Liver (tissue), 8 donors: ENCODE measurements at regions not wholly inside any gene's neighbourhood (a gene's known extent, or its start where the extent isn't known, plus 50 kb on each side); places are given as distances from the start of the nearest gene placed in this dataset.

Experiments
- DNase-seq: peaks from one replicate; pipeline ENCODE4 v3.0.0-alpha.2; 2017; ENCODE audit warnings: low spot score
- H3K27ac ChIP-seq, 2 donors: one replicate each; pipeline ENCODE4 v1.7.0; 2013; ENCODE audit warnings: inconsistent platforms in 2 of 2, low read length in 2 of 2, control low read depth in 1 of 2, low read depth in 1 of 2, mild to moderate bottlenecking in 1 of 2
- H3K27me3 ChIP-seq, 4 donors: one replicate each; pipeline versions ENCODE4 v1.6.1 to v1.7.0; 2013; ENCODE audit warnings: low read length in 3 of 4, inconsistent platforms in 1 of 4, mild to moderate bottlenecking in 1 of 4, moderate library complexity in 1 of 4; ENCODE audit not compliant: control insufficient read depth in 4 of 4, insufficient read depth in 4 of 4
- H3K36me3 ChIP-seq, 4 donors: one replicate each; pipeline versions ENCODE4 v1.6.1 to v1.7.0; 2013; ENCODE audit warnings: low read length in 3 of 4, mild to moderate bottlenecking in 3 of 4, low read depth in 1 of 4, moderate library complexity in 1 of 4; ENCODE audit not compliant: control insufficient read depth in 4 of 4, insufficient read depth in 3 of 4
- H3K4me1 ChIP-seq, 4 donors: one replicate each; pipeline versions ENCODE4 v1.6.1 to v1.7.0; 2013; ENCODE audit warnings: low read length in 3 of 4, mild to moderate bottlenecking in 3 of 4, moderate library complexity in 1 of 4; ENCODE audit not compliant: control insufficient read depth in 4 of 4, insufficient read depth in 4 of 4
- H3K4me3 ChIP-seq, 3 donors: one replicate each; pipeline versions ENCODE4 v1.6.1 to v1.7.0; 2013; ENCODE audit warnings: low read length in 3 of 3, control low read depth in 1 of 3, low read depth in 1 of 3, mild to moderate bottlenecking in 1 of 3
- H3K9ac ChIP-seq, 2 donors: one replicate each; pipeline ENCODE4 v1.7.0; 2013; ENCODE audit warnings: low read length in 2 of 2, mild to moderate bottlenecking in 2 of 2, moderate library complexity in 2 of 2, control low read depth in 1 of 2, low read depth in 1 of 2
- H3K9me3 ChIP-seq, 4 donors: one replicate each; pipeline versions ENCODE4 v1.6.1 to v1.7.0; 2013; ENCODE audit warnings: low read length in 3 of 4; ENCODE audit not compliant: control insufficient read depth in 4 of 4
- ATF3 ChIP-seq: IDR thresholded peaks from 2 replicates; pipeline ENCODE4 v1.6.1; 2016; ENCODE audit warnings: antibody characterized with exemption
- CTCF ChIP-seq: fragments of 150-350 bp; IDR thresholded peaks from 2 replicates; pipeline ENCODE4 v1.5.1; 2017; ENCODE audit warnings: improper control_type of control experiment, low read depth, low read length; ENCODE audit not compliant: missing input control
- EGR1 ChIP-seq, 2 donors: IDR thresholded peaks; 2 replicates each; pipeline ENCODE4 v1.6.1; 2016 to 2018; ENCODE audit warnings: antibody characterized with exemption in 2 of 2, low read depth in 2 of 2
- FOXA1 ChIP-seq: IDR thresholded peaks from 2 replicates; pipeline ENCODE4 v1.6.1; 2016; ENCODE audit warnings: antibody characterized with exemption
- FOXA2 ChIP-seq: IDR thresholded peaks from 2 replicates; pipeline ENCODE4 v1.6.1; 2016; ENCODE audit warnings: antibody characterized with exemption
- GABPA ChIP-seq, 2 donors: IDR thresholded peaks in 1 of 2; conservative IDR thresholded peaks in 1 of 2; 2 replicates each; pipeline ENCODE4 v1.6.1; 2016; ENCODE audit warnings: antibody characterized with exemption in 2 of 2, mild to moderate bottlenecking in 1 of 2, moderate library complexity in 1 of 2
- HNF4A ChIP-seq, 2 donors: conservative IDR thresholded peaks; 2 replicates each; pipeline ENCODE4 v1.6.1; 2016; ENCODE audit warnings: antibody characterized with exemption in 2 of 2, mild to moderate bottlenecking in 2 of 2
- HNF4G ChIP-seq: IDR thresholded peaks from 2 replicates; pipeline ENCODE4 v1.6.1; 2016; ENCODE audit warnings: antibody characterized with exemption
- JUND ChIP-seq, 2 donors: IDR thresholded peaks; 2 replicates each; pipeline ENCODE4 v1.6.1; 2016; ENCODE audit warnings: antibody characterized with exemption in 2 of 2
- MAX ChIP-seq: IDR thresholded peaks from 2 replicates; pipeline ENCODE4 v1.6.1; 2016; ENCODE audit warnings: antibody characterized with exemption
- NR2F2 ChIP-seq: IDR thresholded peaks from 2 replicates; pipeline ENCODE4 v1.6.1; 2016; ENCODE audit warnings: antibody characterized with exemption
- RAD21 ChIP-seq, 2 donors: IDR thresholded peaks; 2 replicates each; pipeline ENCODE4 v1.6.1; 2016; ENCODE audit warnings: antibody characterized with exemption in 2 of 2, mild to moderate bottlenecking in 2 of 2
- REST ChIP-seq: IDR thresholded peaks from 2 replicates; pipeline ENCODE4 v1.6.1; 2016; ENCODE audit warnings: antibody characterized with exemption, mild to moderate bottlenecking
- RXRA ChIP-seq, 2 donors: IDR thresholded peaks; 2 replicates each; pipeline ENCODE4 v1.6.1; 2017 to 2018; ENCODE audit warnings: antibody characterized with exemption in 2 of 2, mild to moderate bottlenecking in 1 of 2
- SP1 ChIP-seq: IDR thresholded peaks from 2 replicates; pipeline ENCODE4 v1.6.1; 2018; ENCODE audit warnings: antibody characterized with exemption, mild to moderate bottlenecking
- TAF1 ChIP-seq: conservative IDR thresholded peaks from 2 replicates; pipeline ENCODE4 v1.6.1; 2016; ENCODE audit warnings: antibody characterized with exemption, mild to moderate bottlenecking
- YY1 ChIP-seq: IDR thresholded peaks from 2 replicates; pipeline ENCODE4 v1.6.1; 2016; ENCODE audit warnings: antibody characterized with exemption, mild to moderate bottlenecking
- ZBTB33 ChIP-seq: IDR thresholded peaks from 2 replicates; pipeline ENCODE4 v1.6.1; 2016; ENCODE audit warnings: antibody characterized with exemption
- WGBS: extraction: QIAGEN DNeasy Blood & Tissue Kit; methylation state at CpG from one replicate; pipeline ENCODE4 v1.1.7; 2013; 5-methylcytosine and 5-hydroxymethylcytosine counted together
- donor health status: healthy.
- donor health status: healthy.
- donor health status: healthy.
- donor health status: healthy.
- donor health status: healthy.

GRCh38 chr4:135605076-135605475, 1403.5 kb upstream of the PABPC4L start:
- H3K9me3 ChIP-seq, result peaks cover 0 to 6% (median 2%) of the 10 kb centered on the region in 4 donors

GRCh38 chr4:135604531-135604930, 1402.9 kb upstream of the PABPC4L start:
- Histone ChIP-seq H3K9ac (no peak overlapping the region), H3K27ac (no peak overlapping the region), H3K36me3 (no peaks in the 10 kb centered on the region), H3K4me3 (no peak overlapping the region), H3K27me3 (no peaks in the 10 kb centered on the region), H3K9me3 (peaks cover 0 to 6% (median 2%) of the 10 kb centered on the region in 4 donors), H3K4me1 (no peaks in the 10 kb centered on the region)
- no peak for TF ChIP-seq EGR1 (IDR thresholded peaks at IDR 0.05; ENCODE audit: low read depth in 2 of 2)
- no peak for TF ChIP-seq NR2F2
- TF ChIP-seq GABPA (IDR thresholded peaks at IDR 0.05 in 1 of 2, conservative IDR thresholded peaks at IDR 0.05 in 1 of 2), result no peak
- 68% methylated on average over 1 of the region's 1 CpG for WGBS
- no peak for DNase-seq

More at GRCh38 chr4:135605076-135605475, 1403.5 kb upstream of the PABPC4L start:
- WGBS, result 10% methylated on average over 1 of the region's 1 CpG
- Histone ChIP-seq H3K9ac (no peak overlapping the region), H3K4me3 (no peak overlapping the region), H3K27me3 (no peaks in the 10 kb centered on the region), H3K36me3 (no peaks in the 10 kb centered on the region), H3K27ac (no peak overlapping the region), H3K4me1 (no peaks in the 10 kb centered on the region)
- no peak for TF ChIP-seq TAF1
- no peak for DNase-seq

GRCh38 chr4:135601351-135601750, 1399.8 kb upstream of the PABPC4L start:
- TF ChIP-seq HNF4G, result no peak
- TF ChIP-seq CTCF, result no peak
- no peak for TF ChIP-seq REST
- no peak for TF ChIP-seq FOXA1
- TF ChIP-seq RXRA (IDR thresholded peaks at IDR 0.05), result no peak
- TF ChIP-seq ATF3, result no peak
- TF ChIP-seq FOXA2, result no peak
- no peak for TF ChIP-seq GABPA (IDR thresholded peaks at IDR 0.05 in 1 of 2, conservative IDR thresholded peaks at IDR 0.05 in 1 of 2)
- no peak for TF ChIP-seq TAF1
- no peak for TF ChIP-seq MAX
- TF ChIP-seq SP1, result no peak
- no peak for TF ChIP-seq YY1
- TF ChIP-seq JUND (IDR thresholded peaks at IDR 0.05), result no peak
- no peak for TF ChIP-seq ZBTB33
- no peak for TF ChIP-seq EGR1 (IDR thresholded peaks at IDR 0.05; ENCODE audit: low read depth in 2 of 2)
- TF ChIP-seq NR2F2, result no peak
- no peak for TF ChIP-seq HNF4A (conservative IDR thresholded peaks at IDR 0.05)
- TF ChIP-seq RAD21 (IDR thresholded peaks at IDR 0.05), result no peak
- no peaks in the 10 kb centered on the region for H3K36me3 ChIP-seq
- no peak overlapping the region for H3K9ac ChIP-seq
- WGBS, result 56% methylated on average over 1 of the region's 1 CpG
- no peak overlapping the region for H3K27ac ChIP-seq
- DNase-seq, result no peak
- H3K4me1 ChIP-seq, result no peaks in the 10 kb centered on the region
- H3K27me3 ChIP-seq, result no peaks in the 10 kb centered on the region
- H3K4me3 ChIP-seq, result no peak overlapping the region
- peaks cover 0 to 25% (median 5%) of the 10 kb centered on the region in 4 donors for H3K9me3 ChIP-seq
